ENCODE measurements at regions not wholly inside any gene's neighbourhood (a gene's known extent, or its start where the extent isn't known, plus 50 kb on each side); places are given as distances from the start of the nearest gene placed in this dataset.

DNA sequence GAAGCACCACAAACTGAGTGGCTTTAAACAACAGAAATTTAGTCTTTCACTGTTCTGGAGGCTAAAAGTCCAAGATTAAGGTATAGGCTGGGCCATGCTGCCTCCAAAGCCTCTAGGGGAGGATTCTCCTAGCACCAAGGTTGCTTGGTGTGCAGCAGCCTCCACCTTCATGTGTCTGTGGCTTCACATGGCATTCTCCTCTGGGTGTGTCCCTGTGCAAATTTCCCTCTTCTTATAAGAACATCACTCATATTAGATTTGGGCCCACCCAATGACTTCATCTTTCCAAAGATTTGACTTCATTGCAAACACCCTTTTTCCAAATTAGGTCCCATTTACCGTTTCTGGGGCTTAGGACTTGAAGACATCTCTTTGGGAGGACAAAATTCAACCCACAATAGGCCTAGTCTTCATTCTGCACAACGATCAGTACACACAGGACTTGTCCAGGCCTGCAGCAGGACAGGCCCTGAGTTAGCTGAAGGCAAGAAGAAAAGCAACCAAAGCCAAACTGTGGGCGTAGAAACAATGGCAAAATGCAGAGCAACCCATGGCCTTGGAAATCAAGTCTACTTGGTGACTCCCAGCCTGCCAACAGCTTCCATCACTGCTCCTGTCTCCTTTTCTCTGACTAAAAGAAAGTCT, 521.2 kb upstream of the NBEA start:
- no peaks in the 10 kb centered on the region for H3K4me1 Mint-ChIP-seq
- no peak overlapping the region for H3K4me3 Mint-ChIP-seq
- no peaks in the 10 kb centered on the region for H3K9me3 Mint-ChIP-seq
- H3K27me3 Mint-ChIP-seq = no peaks in the 10 kb centered on the region
- no peaks in the 10 kb centered on the region for H3K36me3 Mint-ChIP-seq
- H3K27ac Mint-ChIP-seq = no peak overlapping the region

DNA sequence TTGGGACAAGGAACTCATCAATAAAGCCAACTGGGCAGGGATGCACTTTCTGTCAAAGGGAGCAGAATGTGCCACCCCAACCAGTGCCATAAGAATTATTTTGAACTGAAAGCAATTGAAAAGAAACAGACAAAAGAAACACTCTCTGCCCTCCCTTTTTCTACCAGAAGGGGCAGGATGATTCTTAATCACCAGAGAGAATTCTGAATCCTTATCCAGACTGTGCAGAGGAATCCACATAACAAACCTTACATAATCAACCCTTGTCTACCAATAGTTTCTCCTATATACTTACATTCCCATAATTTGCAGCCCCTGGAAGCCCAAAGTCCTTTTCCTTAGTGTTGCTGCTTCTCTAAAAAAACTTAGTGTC, 520.7 kb upstream of the NBEA start:
- Mint-ChIP-seq H3K4me1 (no peaks in the 10 kb centered on the region), H3K36me3 (no peaks in the 10 kb centered on the region), H3K27me3 (no peaks in the 10 kb centered on the region), H3K4me3 (no peak overlapping the region), H3K27ac (no peak overlapping the region), H3K9me3 (no peaks in the 10 kb centered on the region)

DNA sequence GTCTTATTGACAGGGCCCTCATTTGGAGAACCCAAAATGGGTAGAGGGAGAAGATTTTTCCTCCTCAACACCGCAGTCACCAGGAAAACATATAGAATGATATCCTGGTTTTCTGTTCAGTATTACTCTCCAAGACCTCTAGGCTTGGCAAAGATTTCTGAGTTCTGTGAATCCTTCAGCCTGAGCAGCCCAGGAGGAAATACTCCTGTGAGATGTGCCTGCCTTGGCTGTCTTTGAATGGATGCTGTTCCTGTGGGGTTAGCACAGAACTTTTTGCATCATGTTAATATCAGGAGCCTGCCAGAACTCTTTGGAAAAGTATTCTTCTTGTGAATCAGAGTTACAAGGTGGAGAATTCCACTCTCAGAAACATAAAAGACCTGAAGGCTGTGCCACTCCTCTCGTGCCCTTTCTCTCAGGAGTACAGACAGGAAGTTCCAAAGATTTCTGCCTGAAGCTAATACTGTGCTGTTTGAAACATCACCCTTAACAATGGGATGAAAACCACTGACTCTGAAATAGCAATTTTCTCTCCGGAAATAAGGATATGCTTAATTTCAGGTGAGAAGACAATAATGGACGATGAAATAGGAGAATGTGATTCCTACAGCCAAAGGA, 520.1 kb upstream of the NBEA start:
- no peaks in the 10 kb centered on the region for H3K36me3 Mint-ChIP-seq
- no peak overlapping the region for H3K4me3 Mint-ChIP-seq
- no peaks in the 10 kb centered on the region for H3K27me3 Mint-ChIP-seq
- H3K27ac Mint-ChIP-seq = no peak overlapping the region
- no peaks in the 10 kb centered on the region for H3K9me3 Mint-ChIP-seq
- no peaks in the 10 kb centered on the region for H3K4me1 Mint-ChIP-seq

DNA sequence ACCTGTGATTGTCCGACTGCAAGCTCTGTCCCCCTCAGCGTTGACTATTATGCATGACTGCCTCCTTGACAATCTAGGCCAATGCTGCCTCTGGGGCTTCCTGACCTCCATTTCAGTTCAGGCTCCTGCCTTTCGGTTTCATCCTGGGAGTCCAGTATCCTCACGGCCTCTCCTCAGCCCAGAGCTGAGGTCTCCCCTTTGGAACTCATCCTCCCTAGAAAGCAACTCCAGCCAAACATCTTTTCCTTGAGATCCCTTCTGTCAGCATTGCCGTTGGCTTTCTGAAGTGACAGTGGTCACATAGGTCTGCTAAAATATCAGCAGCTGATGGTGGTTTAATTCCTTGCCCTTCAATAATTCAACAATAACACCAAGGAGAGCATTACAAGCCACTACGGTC, 519.1 kb upstream of the NBEA start:
- H3K9me3 Mint-ChIP-seq = no peaks in the 10 kb centered on the region
- no peaks in the 10 kb centered on the region for H3K4me1 Mint-ChIP-seq
- no peak overlapping the region for H3K27ac Mint-ChIP-seq
- no peak overlapping the region for H3K4me3 Mint-ChIP-seq
- H3K27me3 Mint-ChIP-seq = no peaks in the 10 kb centered on the region
- H3K36me3 Mint-ChIP-seq = no peaks in the 10 kb centered on the region

DNA sequence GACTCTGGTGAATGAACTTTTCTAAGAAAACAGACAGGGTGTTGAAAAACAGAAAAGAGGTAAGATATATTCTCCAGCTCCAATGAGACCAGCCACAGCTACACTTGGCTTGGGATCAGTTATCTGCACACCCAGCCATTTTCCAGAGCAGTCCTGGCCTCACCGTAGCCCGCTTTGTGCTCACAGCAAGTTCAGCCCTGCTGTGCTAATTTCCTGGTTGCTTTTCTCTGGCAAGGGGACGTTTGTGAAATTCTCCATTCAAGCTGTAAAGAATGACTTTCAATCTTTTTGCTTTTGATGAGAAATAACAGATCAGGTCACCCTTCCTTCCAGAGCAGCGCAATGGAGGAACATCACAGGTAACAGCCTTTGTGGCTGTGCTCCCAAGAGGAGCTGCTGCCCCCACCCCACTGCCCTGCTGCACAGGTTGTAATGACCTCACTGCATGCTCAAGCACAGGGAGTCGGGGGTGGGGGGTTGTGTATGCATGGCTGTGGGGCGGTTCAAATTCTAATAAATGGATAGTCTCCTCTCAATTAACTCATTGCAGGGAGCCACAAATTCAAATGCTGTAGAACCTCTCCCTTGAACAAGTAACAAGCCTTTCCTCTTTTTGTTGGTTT, 516.6 kb upstream of the NBEA start:
- H3K4me1 Mint-ChIP-seq = no peaks in the 10 kb centered on the region
- no peaks in the 10 kb centered on the region for H3K27me3 Mint-ChIP-seq
- H3K27ac Mint-ChIP-seq = no peak overlapping the region
- H3K36me3 Mint-ChIP-seq = no peaks in the 10 kb centered on the region
- H3K4me3 Mint-ChIP-seq = no peak overlapping the region
- H3K9me3 Mint-ChIP-seq = no peaks in the 10 kb centered on the region

DNA sequence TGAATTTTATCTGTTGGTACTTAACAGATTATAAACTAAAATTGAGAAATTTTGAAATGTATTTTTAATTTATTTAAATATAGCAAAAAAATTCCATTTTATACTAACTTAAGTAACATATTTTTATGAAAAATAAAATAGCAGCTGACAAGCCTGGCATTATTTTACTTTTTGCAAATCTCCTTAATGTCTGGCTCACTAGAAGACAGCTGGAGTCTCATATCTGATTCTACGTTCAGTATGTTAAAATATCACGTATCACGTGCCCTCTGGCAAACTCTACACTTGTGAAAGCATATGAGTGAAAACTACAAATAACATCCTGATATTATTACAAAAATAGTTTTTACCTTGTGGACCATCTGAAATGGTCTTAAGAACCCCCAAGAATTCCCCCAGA, 513.2 kb upstream of the NBEA start:
- no peaks in the 10 kb centered on the region for H3K27me3 Mint-ChIP-seq
- H3K9me3 Mint-ChIP-seq = no peaks in the 10 kb centered on the region
- H3K27ac Mint-ChIP-seq = no peak overlapping the region
- no peaks in the 10 kb centered on the region for H3K4me1 Mint-ChIP-seq
- no peak overlapping the region for H3K4me3 Mint-ChIP-seq
- no peaks in the 10 kb centered on the region for H3K36me3 Mint-ChIP-seq

DNA sequence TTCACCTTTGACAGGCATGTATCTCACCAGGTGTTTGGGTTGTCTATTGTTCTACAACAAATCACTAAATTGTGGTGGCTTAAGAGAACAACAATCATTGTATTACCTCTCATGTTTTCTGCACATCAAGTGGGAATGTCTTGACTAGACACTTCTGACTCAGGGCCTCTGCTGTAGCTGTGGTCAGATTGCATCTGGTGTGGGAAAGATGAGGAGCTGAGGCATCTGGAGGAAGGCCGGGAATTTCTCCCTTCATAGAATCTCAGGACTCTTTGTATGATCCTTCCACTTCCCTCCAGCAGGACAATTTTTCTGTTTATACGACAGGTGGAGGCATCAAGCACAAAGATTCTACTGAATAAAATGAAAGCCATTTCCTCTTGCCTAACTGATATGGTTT, 511.8 kb upstream of the NBEA start:
- Mint-ChIP-seq H3K9me3 (no peaks in the 10 kb centered on the region), H3K4me1 (no peaks in the 10 kb centered on the region), H3K36me3 (no peaks in the 10 kb centered on the region), H3K27ac (no peak overlapping the region), H3K27me3 (no peaks in the 10 kb centered on the region), H3K4me3 (no peak overlapping the region)

DNA sequence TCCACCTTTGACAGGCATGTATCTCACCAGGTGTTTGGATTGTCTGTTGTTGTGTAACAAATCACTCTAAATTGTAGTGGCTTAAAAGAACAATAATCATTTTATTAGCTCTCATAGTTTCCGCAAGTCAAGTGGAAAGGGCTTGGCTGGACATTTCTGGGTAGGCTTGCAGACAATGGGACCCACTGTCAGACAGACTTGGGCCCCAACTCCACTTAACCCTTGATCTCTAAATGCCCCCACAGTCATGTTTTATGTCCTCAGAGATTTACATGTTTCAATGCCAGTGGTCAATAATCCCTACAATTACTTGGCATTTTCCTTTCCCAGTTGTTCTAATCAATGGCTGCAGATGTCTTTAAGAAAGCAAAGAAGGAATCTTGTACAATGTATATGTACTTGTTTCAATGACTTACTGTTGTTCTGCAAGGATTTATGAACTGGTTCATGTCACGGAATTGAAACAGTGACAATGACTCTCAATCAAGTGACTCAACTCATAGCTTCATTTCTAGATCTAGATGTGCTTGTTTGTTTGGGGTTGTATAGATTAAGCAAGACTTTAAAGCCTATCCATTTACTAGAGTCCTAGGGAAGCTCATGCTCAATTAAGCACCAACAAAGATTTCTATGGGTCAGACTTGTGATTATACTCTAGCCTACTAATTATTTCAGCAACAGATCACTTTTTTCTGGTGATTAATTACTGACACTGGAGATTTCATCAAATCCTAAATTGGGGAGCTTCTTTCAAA, 510.1 kb upstream of the NBEA start:
- no peak overlapping the region for H3K27ac Mint-ChIP-seq
- H3K4me1 Mint-ChIP-seq = no peaks in the 10 kb centered on the region
- H3K9me3 Mint-ChIP-seq = no peaks in the 10 kb centered on the region
- no peak overlapping the region for H3K4me3 Mint-ChIP-seq
- H3K36me3 Mint-ChIP-seq = no peaks in the 10 kb centered on the region
- H3K27me3 Mint-ChIP-seq = no peaks in the 10 kb centered on the region

DNA sequence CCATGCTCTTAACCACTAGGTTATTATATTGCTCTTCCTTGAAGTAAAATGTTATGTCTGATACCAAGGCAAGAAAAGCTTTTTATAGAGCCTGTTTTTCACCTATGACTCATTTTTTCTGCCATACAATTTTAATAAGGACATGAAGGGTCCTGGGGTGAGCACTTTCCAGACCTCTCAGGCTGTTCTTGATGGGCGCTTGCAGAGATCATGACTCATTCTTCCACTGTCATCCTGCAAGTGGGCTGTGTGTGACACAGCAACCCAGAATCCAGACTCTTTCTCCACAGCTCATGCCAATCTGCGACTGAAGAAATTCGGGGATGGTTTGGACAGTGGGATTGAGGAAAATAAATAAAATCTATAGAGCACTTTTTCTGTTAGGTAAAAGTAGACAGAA, 506.7 kb upstream of the NBEA start:
- no peak overlapping the region for H3K4me3 Mint-ChIP-seq
- no peaks in the 10 kb centered on the region for H3K4me1 Mint-ChIP-seq
- no peaks in the 10 kb centered on the region for H3K27me3 Mint-ChIP-seq
- H3K36me3 Mint-ChIP-seq = no peaks in the 10 kb centered on the region
- no peaks in the 10 kb centered on the region for H3K9me3 Mint-ChIP-seq
- H3K27ac Mint-ChIP-seq = no peak overlapping the region

DNA sequence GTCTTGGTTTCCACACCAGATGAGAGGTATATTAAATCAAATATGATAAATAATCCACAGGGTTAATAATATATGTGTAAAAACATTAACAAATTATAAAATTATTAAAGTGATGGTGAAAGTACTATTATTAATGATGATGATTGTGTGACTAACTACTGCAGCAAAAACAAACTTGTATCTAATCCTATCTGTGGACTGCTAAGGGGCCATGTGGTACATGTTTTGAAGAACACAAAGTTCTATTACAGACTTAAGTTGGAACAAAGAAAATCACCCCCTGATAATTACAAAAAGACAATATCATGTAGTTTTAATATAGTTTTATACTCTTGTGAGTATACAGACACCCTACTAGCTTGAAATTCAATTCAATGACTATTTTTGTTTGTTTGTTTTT, 504.2 kb upstream of the NBEA start:
- H3K9me3 Mint-ChIP-seq = no peaks in the 10 kb centered on the region
- no peaks in the 10 kb centered on the region for H3K36me3 Mint-ChIP-seq
- H3K4me3 Mint-ChIP-seq = no peak overlapping the region
- H3K27me3 Mint-ChIP-seq = no peaks in the 10 kb centered on the region
- no peaks in the 10 kb centered on the region for H3K4me1 Mint-ChIP-seq
- H3K27ac Mint-ChIP-seq = no peak overlapping the region

DNA sequence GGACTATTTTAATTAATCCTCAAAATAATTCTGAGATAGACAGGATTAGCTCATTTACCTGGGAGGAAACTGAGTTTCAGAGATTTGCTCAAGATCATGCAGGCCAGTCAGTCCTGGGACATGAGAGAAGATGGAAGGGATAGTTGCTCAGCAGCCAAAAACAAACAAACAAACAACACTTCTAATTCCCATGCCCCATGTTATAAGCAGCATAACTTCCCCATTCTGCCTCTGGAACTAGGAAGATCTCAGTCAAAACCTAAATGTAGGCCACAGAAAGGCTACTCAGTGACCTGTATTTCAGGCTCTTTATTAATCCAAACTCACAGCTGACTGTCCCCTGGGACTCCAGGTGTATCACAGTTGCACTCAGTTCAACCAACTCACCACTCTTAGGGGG, 489.2 kb upstream of the NBEA start:
- H3K4me3 Mint-ChIP-seq = no peak overlapping the region
- H3K27ac Mint-ChIP-seq = no peak overlapping the region
- peaks cover 13% of the 10 kb centered on the region for H3K9me3 Mint-ChIP-seq
- peaks cover 3% of the 10 kb centered on the region for H3K27me3 Mint-ChIP-seq
- no peaks in the 10 kb centered on the region for H3K4me1 Mint-ChIP-seq
- no peaks in the 10 kb centered on the region for H3K36me3 Mint-ChIP-seq

DNA sequence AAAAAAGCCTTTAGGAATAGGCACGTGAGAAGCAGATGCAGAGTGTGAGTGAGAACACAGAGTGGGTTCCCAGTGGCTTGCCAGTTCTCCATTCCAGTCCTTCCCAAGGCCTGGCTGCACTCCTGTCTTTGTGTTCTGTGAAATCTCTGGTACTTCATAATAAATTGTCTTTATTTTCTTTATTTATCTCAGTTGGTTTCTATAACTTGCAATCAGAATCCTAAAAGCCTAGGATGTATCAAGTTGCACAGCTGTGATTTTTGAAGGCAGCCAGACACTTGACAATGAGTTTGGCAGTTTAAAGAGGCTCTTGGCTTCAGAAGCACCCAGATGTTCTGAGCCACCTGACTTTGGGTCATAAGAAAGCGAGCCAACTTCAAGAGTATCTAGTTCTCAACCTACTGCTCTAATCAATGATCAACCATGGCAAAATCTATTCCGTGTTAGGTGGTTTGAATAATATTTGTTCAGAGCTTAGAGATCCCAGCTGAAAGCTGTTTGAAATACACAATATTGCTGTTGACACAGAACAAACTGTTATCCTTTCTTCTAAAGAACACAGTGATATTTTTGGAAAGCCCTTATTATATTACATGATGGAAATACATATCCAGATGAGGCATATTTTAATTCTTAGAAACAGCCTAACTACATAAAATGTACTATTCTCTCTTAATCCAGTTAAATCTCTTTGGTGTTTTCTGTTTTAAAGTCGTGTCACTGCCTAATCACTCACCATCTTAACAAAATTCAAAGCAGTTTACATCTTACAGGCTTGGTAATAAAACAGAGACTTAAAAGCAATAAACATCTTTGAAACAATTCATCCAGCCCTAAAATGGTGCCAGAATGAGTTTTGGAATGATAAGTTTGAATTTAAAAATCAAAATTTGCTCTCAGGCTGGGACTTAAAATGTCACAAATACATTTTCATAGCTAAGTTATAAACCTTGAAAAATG, 483.0 kb upstream of the NBEA start:
- Mint-ChIP-seq H3K9me3 (peaks cover 9% of the 10 kb centered on the region), H3K4me1 (no peaks in the 10 kb centered on the region), H3K27ac (no peak overlapping the region), H3K36me3 (no peaks in the 10 kb centered on the region), H3K27me3 (peaks cover 3% of the 10 kb centered on the region), H3K4me3 (no peak overlapping the region)

DNA sequence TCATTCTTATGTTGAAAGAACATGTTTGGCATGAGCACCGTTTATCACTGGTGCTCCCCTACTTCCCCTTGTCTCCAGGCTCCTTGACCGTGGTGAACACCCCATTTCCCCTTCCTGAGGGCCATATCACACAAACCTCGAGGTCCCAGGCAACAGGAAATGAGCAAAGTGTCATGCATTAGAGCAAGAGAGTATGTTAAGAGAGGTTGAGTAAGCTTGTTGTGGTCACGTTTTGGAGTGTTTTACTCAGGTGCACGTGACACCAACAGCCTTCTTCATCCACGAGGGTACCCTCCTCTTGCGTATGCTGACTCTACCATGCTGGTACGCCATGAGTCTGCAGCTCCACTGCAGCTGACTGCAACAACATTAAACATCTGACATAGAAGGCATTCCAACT, 482.2 kb upstream of the NBEA start:
- Mint-ChIP-seq H3K4me1 (no peaks in the 10 kb centered on the region), H3K4me3 (no peak overlapping the region), H3K9me3 (peaks cover 9% of the 10 kb centered on the region), H3K27ac (no peak overlapping the region), H3K36me3 (no peaks in the 10 kb centered on the region), H3K27me3 (peaks cover 5% of the 10 kb centered on the region)

DNA sequence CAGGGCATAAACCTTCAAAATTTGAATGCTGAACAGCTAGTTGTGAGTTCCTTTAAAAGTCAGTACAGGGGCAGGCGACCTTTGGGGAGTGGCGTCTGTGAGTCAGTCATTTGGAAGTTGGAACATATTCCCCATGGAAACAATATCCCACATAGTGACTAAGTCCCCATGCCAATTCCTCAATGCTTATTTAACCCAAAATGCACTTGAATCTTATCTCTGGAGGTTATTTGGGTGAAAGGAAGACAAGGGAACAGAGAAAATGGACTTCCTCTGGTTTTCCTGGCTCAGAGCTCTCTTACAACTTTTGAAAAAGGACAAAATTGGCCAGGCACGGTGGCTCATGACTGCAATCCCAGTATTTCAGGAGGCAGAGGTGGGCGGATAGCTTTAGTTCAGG, 479.2 kb upstream of the NBEA start:
- H3K27ac Mint-ChIP-seq = no peak overlapping the region
- H3K9me3 Mint-ChIP-seq = peaks cover 5% of the 10 kb centered on the region
- H3K4me1 Mint-ChIP-seq = no peaks in the 10 kb centered on the region
- no peaks in the 10 kb centered on the region for H3K36me3 Mint-ChIP-seq
- no peak overlapping the region for H3K4me3 Mint-ChIP-seq
- peaks cover 2% of the 10 kb centered on the region for H3K27me3 Mint-ChIP-seq

DNA sequence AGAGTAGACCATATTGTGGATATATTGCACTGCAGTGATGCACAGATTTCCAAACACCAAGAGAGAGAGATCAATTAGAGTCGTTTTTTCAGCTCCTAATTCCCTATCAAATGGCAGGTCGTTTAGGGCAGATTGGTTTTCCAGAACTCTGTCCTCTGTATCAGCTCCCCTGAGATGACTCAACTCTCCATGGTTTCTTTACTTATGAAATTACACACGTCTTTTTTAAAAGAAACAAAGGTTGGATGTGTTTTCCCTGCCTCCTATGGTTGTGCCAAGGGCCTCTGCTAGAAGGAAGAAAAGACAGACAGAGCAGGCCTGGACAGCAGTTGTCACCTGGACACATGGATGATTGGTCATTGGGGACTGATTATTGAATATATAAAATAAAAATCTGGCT, 478.1 kb upstream of the NBEA start:
- H3K27me3 Mint-ChIP-seq = peaks cover 2% of the 10 kb centered on the region
- H3K4me1 Mint-ChIP-seq = no peaks in the 10 kb centered on the region
- H3K9me3 Mint-ChIP-seq = peaks cover 5% of the 10 kb centered on the region
- H3K27ac Mint-ChIP-seq = no peak overlapping the region
- no peak overlapping the region for H3K4me3 Mint-ChIP-seq
- H3K36me3 Mint-ChIP-seq = no peaks in the 10 kb centered on the region
